Subcutaneous abdominal adipose tissue (tissue), 5 donors: ENCODE measurements at regions not wholly inside any gene's neighbourhood (a gene's known extent, or its start where the extent isn't known, plus 50 kb on each side); places are given as distances from the start of the nearest gene placed in this dataset.

ENCODE experiments used
- H3K27ac ChIP-seq: one replicate; pipeline ENCODE4 v1.7.0; 2013; ENCODE audit warnings: low read depth, mild to moderate bottlenecking, inconsistent platforms, low read length, moderate library complexity
- H3K27me3 ChIP-seq, 5 donors: one replicate each; pipeline ENCODE4 v1.7.0; 2013; ENCODE audit warnings: low read length in 5 of 5, inconsistent platforms in 1 of 5; ENCODE audit not compliant: control insufficient read depth in 5 of 5, insufficient read depth in 4 of 5
- H3K36me3 ChIP-seq, 5 donors: one replicate each; pipeline ENCODE4 v1.7.0; 2013; ENCODE audit warnings: low read length in 5 of 5; ENCODE audit not compliant: control insufficient read depth in 5 of 5, insufficient read depth in 5 of 5
- H3K4me1 ChIP-seq, 5 donors: one replicate each; pipeline ENCODE4 v1.7.0; 2013; ENCODE audit warnings: low read length in 5 of 5, mild to moderate bottlenecking in 3 of 5, moderate library complexity in 1 of 5; ENCODE audit not compliant: control insufficient read depth in 5 of 5, insufficient read depth in 5 of 5
- H3K4me3 ChIP-seq, 5 donors: one replicate each; pipeline ENCODE4 v1.7.0; 2013; ENCODE audit warnings: low read length in 5 of 5, low read depth in 1 of 5
- H3K9ac ChIP-seq, 5 donors: one replicate each; pipeline ENCODE4 v1.7.0; 2013; ENCODE audit warnings: low read length in 5 of 5, mild to moderate bottlenecking in 4 of 5, moderate library complexity in 3 of 5
- H3K9me3 ChIP-seq, 5 donors: one replicate each; pipeline ENCODE4 v1.7.0; 2013; ENCODE audit warnings: low read length in 5 of 5; ENCODE audit not compliant: control insufficient read depth in 5 of 5
- donor health status: healthy.
- donor health status: healthy.
- donor health status: healthy.
- donor health status: healthy.
- donor health status: healthy.

DNA sequence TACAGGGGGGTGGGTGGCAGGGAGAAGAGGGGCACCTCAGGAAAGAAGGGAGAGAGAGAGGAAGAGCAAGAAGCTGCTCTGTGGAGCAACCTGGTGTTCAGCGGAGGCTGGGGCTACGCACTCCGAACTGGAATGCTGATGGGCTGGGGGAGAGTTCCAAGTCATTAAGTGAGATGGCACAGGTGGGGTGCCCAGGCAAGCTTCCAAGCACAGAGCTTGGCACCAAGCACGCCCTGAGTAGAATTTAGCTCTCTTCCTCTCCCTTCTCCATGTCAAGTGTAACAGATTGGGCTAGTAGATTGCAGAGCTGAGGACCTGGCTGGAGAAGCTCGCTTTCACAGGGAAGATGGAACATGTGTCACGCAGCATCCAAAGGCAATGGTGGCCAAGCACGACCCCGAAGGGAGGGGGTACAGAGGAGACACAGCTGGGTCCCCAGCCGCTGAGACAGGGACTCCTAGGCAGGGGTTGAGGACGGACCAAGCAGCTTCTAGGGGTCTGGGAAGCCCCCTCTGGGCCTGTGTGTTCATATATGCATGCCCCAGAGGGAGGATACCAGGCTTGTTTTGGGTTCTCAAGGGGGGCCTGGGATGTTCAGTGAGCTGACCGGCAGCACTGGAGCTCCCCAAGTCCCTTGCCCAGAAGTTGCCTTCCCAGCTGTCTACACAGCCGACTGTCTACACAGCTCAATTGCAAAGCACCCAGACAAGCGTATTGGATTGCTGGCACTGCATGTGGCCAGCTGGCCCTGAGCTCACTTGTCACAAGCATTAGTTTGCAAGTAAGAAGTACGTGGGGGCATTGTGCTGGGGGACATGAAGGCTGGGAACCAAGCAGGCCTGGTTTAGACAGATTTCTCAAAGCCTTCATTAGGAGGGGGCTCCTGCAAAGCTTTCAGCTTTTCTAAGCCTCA, 247.8 kb downstream of the ENGASE start:
- H3K27me3 ChIP-seq, result peaks cover 25 to 54% (median 33%) of the 10 kb centered on the region in 5 donors
- H3K36me3 ChIP-seq, result no peaks in the 10 kb centered on the region
- H3K27ac ChIP-seq, result no peak overlapping the region

GRCh38 chr17:79320331-79320730, 245.7 kb downstream of the ENGASE start:
- peaks cover 35 to 65% (median 42%) of the 10 kb centered on the region in 5 donors for H3K27me3 ChIP-seq
- no peaks in the 10 kb centered on the region for H3K9me3 ChIP-seq
- no peak overlapping the region for H3K4me3 ChIP-seq
- no peak overlapping the region for H3K27ac ChIP-seq
- no peaks in the 10 kb centered on the region for H3K36me3 ChIP-seq
- H3K9ac ChIP-seq, result no peak overlapping the region
- no peaks in the 10 kb centered on the region for H3K4me1 ChIP-seq

More for the DNA sequence above, 247.8 kb downstream of the ENGASE start:
- no peak overlapping the region for H3K4me3 ChIP-seq
- H3K4me1 ChIP-seq, result no peaks in the 10 kb centered on the region
- H3K9ac ChIP-seq, result no peak overlapping the region
- no peaks in the 10 kb centered on the region for H3K9me3 ChIP-seq

- H3K4me1 ChIP-seq, result no peaks in the 10 kb centered on the region
- H3K27me3 ChIP-seq, result peaks cover 38 to 67% (median 44%) of the 10 kb centered on the region in 5 donors
- no peaks in the 10 kb centered on the region for H3K9me3 ChIP-seq
- H3K27ac ChIP-seq, result no peak overlapping the region
- H3K4me3 ChIP-seq, result no peak overlapping the region
- no peak overlapping the region for H3K9ac ChIP-seq
- H3K36me3 ChIP-seq, result no peaks in the 10 kb centered on the region
These were observed 243.3 kb downstream of the ENGASE start for GRCh38 chr17:79317916-79318315.

- Histone ChIP-seq H3K27me3 (peaks cover 33 to 65% (median 43%) of the 10 kb centered on the region in 5 donors), H3K4me1 (no peaks in the 10 kb centered on the region), H3K36me3 (no peaks in the 10 kb centered on the region)
These were observed 242.2 kb downstream of the ENGASE start for GRCh38 chr17:79316805-79317204.

GRCh38 chr17:79315358-79316105, 240.9 kb downstream of the ENGASE start:
- Histone ChIP-seq H3K4me3 (no peak overlapping the region), H3K27me3 (peaks cover 31 to 60% (median 46%) of the 10 kb centered on the region in 5 donors), H3K9ac (no peak overlapping the region), H3K9me3 (no peaks in the 10 kb centered on the region), H3K4me1 (no peaks in the 10 kb centered on the region), H3K36me3 (no peaks in the 10 kb centered on the region), H3K27ac (no peak overlapping the region)

More at GRCh38 chr17:79316805-79317204, 242.2 kb downstream of the ENGASE start:
- no peaks in the 10 kb centered on the region for H3K9me3 ChIP-seq
- H3K4me3 ChIP-seq, result no peak overlapping the region
- no peak overlapping the region for H3K9ac ChIP-seq
- H3K27ac ChIP-seq, result no peak overlapping the region

DNA sequence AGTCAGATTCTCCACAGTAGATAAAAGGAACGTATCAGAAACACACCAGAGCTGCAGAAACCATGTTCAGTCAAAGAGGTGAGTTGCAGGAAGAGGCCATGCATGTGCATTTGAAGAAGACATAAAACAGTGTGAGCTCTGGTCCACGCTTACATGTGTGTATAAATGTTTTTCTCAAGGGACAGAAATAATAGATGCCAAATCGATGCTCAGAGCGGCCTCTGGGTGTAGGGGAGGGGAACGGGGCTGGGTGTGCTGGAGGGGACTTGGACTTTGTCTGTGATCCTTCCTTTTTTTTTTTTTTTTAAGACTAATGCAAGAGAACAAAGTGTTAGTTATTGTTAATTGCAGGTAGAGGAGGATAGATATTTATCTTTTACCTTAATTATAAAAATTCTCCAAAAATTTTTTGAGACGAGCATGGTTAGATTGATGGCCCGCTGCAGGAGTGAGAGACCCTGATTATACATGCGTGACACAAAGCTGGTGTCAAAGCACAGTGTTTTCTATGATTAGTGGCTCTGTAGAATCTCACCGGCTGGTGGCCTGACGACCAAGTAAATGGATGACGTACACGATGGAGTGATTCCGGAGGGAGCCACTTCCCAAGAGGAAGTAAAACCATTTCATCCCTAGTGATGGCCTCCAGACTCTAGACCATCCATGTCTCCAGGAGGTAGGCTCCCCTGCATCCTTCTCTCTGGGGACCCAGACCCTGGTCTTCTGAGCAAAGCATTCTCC, 240.2 kb downstream of the ENGASE start:
- H3K9ac ChIP-seq, result no peak overlapping the region
- peaks cover 31 to 60% (median 48%) of the 10 kb centered on the region in 5 donors for H3K27me3 ChIP-seq
- H3K4me1 ChIP-seq, result no peaks in the 10 kb centered on the region
- no peak overlapping the region for H3K27ac ChIP-seq
- H3K36me3 ChIP-seq, result no peaks in the 10 kb centered on the region
- no peak overlapping the region for H3K4me3 ChIP-seq
- no peaks in the 10 kb centered on the region for H3K9me3 ChIP-seq

- H3K27me3 ChIP-seq, result peaks cover 32 to 54% (median 42%) of the 10 kb centered on the region in 5 donors
- no peaks in the 10 kb centered on the region for H3K9me3 ChIP-seq
- H3K4me3 ChIP-seq, result no peak overlapping the region
- peaks cover 0 to 12% (median 7%) of the 10 kb centered on the region in 5 donors for H3K4me1 ChIP-seq
- no peaks in the 10 kb centered on the region for H3K36me3 ChIP-seq
- no peak overlapping the region for H3K9ac ChIP-seq
- H3K27ac ChIP-seq, result no peak overlapping the region
These were observed 236.7 kb downstream of the ENGASE start for GRCh38 chr17:79311373-79311772.

GRCh38 chr17:79306424-79307318, 232.0 kb downstream of the ENGASE start:
- Histone ChIP-seq H3K9ac (no peak overlapping the region), H3K4me3 (no peak overlapping the region), H3K27me3 (peaks cover 7 to 36% (median 34%) of the 10 kb centered on the region in 5 donors), H3K4me1 (peaks cover 0 to 22% (median 17%) of the 10 kb centered on the region in 5 donors), H3K36me3 (no peaks in the 10 kb centered on the region), H3K9me3 (no peaks in the 10 kb centered on the region), H3K27ac (no peak overlapping the region)
